GM04503 (cell line): ENCODE measurements at regions not wholly inside any gene's neighbourhood (a gene's known extent, or its start where the extent isn't known, plus 50 kb on each side); places are given as distances from the start of the nearest gene placed in this dataset.
"Not testable (repeated sequence)": the region's sequence is repeated elsewhere in the genome, so short reads cannot be mapped to it uniquely, and the experiment has no call there.

Source experiments
- DNase-seq: peaks from one replicate; pipeline ENCODE4 v3.0.0-alpha.2; 2012; ENCODE audit warnings: low read depth

DNA sequence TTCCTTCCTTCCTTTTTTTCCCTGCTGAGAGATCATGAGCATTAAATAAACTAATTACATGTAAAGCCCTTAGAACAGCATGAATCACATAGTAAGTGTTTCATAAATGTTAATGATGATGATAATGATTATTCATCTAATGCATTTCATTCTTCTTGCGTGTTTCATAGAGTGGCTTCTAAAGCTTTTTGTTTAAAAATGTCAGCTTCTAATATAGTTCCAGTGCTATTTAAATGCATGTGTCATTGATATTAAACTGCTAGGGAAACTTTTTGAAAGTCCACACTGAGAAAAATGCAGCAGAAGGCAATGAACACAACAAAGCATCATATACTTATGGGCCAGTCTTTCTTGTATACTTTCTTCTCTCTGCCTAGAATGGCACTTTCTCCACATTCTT is 894.8 kb downstream of the REEP3 start:
- DNase-seq = no peak

GRCh38 chr10:64419461-64419860 is 898.3 kb downstream of the REEP3 start:
- no peak for DNase-seq

DNA sequence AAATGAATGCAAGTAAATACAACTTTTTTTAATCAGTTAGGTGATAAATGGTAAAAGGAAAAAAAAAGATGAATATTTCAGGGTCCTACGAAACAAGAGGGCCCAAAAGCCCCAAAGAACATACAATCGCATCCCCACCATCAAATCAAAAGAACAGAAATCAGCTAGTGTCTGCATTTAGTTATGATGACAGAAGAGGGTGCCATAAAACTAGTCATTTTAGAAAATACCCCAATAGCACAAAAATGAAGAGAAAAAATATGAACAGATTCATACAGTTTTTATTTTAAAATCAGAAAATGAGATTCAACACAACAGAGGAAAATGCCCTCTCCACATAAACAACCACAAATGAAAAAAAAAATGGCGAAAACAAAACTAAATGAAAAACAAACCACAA is 905.5 kb downstream of the REEP3 start:
- no peak for DNase-seq

DNA sequence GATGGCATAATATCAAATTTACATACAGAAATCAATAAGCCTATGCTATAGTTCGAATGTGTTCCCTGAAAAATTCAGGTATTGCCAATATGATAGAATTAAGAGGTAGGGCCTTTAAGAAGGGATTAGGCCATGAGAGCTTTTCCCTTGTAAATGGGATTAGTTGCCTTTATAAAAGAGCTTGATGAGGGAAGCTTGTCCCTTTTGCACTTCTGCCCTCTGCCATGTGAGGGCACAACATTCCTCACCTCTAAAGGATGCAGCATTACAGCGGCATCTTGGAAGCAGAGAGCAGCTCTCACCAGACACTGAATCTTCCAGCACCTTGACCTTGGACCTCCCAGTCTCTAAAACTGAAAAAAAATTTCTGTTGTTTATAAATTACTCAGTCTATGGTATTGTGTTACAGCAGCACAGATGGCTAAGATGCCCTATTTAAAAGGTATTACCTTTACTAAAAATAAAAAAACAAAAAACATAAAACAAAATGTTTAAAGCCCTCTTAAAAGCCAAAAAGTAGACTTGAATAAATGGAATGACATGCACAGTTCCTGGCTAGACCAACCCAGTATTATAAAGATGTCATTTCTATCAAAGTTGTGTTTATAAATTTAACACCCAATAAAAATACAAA is 909.6 kb downstream of the REEP3 start:
- no peak for DNase-seq

- DNase-seq = not testable (repeated sequence)
Measured at GRCh38 chr10:64441872-64442271, 920.7 kb downstream of the REEP3 start.

- DNase-seq = no peak
Measured at GRCh38 chr10:64444163-64444562, 923.0 kb downstream of the REEP3 start.

GRCh38 chr10:64444564-64444963 is 923.4 kb downstream of the REEP3 start:
- no peak for DNase-seq

GRCh38 chr10:64449603-64450002 is 928.4 kb downstream of the REEP3 start:
- DNase-seq = no peak

DNA sequence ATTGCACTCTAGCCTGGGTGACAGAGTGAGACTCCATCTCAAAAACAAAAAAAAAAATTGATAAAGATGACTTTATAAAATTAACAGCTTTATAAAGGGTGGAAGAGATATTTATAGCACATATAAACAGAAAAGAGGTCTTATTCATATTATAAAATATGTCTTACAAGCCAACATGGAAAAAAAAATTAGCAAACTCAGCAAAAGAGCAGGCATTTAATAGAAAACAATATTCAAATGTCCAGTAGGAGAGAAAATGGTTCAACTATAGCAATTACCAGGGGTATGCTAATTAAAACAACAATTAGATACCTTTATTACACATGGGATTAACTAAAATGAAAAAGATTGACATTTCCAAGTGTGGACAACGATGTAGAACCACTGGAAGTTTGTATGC is 929.1 kb downstream of the REEP3 start:
- DNase-seq = no peak

DNA sequence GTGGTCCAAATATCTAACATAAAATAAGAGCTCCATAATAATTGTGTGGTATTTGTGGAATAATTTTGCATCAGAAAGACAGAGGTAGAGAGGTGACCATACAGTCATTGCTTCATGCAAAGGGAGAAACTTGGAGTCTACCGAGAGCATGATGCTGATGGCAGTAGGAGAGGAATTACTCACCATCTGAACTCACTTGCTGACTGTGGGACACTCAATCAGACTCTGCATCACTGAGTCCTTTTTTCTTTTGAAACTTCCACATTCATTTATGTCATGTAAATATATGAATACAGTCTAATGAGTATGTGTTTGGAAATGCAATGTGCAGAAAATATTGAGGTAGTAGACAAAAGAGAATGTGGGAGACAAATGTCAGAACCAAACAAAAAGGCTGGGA is 933.8 kb downstream of the REEP3 start:
- DNase-seq = no peak

DNA sequence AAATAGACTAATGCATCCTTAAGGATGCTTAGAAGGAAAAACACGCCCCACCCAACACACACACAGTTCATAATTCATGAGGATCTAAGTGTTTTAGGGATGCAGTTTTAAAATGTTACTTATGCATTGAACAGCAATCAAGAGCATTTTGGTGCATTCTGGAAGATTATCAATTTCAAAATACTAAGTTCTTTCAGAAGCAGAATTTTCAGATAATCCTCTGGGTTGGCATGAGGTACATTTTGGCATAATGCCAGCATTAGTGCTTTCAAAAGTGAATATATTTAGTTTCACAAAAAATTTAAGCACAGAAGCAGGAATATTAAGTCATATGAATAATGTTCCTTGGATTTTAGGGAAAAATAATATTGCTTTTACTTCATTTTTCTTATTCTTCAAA is 937.1 kb downstream of the REEP3 start:
- DNase-seq = no peak

GRCh38 chr10:64463406-64463805 is 942.2 kb downstream of the REEP3 start:
- DNase-seq = no peak

GRCh38 chr10:64465653-64466052 is 944.5 kb downstream of the REEP3 start:
- no peak for DNase-seq

DNA sequence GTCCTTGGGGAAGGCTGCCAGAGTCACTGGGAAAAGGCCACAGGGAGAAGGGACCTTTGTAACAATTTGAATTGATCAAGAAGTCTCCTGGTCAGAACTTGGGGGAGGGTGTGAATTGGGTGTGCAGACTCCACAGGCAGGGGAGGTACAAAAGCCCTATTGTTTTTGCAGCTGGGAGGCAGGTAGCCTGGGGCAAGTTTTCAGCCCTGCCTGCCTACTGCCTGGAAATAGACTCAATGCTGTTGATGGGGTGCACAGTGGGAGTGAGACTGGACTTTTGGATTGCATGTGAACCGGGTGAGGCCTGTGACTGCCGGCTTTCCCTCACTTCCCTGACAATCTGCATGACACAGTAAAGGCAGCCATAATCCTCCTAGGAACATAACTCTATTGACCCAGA is 947.0 kb downstream of the REEP3 start:
- no peak for DNase-seq

DNA sequence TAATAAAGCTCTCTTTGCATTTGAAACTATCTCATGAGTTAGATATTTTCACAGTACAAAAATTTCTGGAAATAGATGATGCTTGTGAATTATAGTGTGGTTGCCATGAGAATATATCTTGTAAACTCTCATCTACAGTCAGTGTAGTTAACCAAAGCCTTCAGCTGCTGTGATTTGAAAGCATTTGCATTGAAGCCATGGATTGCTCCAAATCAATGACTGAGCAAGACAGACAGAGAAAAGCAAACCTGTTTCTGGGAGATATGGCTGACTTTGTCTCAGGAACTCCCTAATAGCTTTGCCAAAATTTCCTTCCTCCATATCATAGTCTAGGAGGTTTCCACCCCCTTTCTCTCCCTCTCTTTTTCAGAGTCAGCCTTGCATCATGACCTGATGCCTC is 955.3 kb downstream of the REEP3 start:
- no peak for DNase-seq

DNA sequence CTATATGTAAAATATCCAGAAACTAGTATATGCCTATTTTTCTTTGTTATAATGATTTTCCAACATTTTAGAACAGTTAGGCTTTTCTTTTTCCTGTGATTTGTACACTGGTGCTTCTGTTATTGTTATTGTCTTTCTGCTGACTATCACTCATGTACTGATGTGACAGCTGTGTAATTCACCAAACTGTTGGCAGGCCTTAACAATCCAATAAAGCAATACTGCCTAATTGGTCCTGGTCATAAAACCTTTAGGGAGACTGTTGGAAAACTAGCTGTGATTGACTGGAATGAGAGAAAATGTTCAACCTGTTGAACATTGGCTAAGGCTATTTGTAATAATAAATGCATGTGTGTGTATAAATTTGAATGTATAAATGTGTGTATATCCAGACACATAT is 956.6 kb downstream of the REEP3 start:
- no peak for DNase-seq

DNA sequence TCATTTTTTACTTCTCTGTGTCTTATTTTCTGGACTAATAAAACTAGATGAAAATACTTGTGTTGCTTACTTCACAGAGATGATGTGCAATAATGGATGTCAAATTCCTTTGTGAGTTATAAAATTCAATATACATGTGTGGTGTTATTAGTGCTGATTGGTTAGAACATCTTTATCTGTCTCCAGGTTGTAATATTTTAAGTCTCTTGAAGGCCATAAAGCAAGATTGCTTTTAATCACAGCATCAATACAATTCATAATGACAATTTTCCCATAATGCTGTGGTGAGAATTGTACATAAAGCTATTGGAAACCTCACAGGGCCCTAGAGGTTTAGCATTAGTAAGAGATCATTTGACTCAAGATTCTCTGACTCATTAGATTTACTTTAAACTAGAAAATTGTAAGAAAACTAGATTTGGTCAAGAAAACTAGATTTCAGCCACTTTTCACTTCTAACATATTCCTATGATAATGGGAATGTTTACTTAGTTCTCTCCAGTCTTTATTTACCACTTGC is 963.7 kb downstream of the REEP3 start:
- DNase-seq = no peak

DNA sequence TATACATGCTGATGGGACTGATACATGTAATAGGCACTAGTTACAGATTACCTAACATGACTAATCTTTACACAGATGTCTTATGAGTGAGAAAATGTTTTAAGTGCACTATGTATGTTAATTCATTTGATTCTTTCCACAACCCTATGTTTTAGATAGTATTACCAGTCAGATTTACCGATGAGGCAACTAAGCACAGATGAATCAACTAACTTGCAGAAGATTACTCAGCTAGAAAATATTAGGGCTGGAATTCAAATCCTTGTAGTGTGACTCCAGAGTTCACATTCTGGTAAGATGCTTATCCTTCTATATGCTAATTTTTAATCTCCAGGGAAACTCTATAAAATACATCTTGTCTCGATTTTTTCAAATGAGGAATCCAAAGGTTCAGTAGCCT is 964.9 kb downstream of the REEP3 start:
- peak; percentile 27 for DNase-seq

DNA sequence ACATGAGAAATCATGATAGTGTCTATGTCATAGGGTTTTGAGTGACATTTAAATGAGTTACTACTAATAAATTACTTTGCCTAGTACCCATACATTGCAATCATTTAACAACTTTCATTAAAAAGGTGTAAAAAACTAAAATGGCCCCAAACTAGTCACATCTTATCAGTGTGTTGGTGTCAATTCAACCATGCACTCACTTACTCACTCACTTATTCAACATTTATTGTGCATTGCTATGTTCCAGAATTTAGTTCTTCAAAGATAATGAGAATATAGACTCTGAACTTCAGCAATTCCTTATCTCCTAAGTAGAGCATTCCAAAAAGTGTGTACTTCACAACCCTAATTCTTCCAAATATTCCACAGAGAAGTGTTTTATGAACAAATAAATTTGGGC is 965.7 kb downstream of the REEP3 start:
- no peak for DNase-seq

DNA sequence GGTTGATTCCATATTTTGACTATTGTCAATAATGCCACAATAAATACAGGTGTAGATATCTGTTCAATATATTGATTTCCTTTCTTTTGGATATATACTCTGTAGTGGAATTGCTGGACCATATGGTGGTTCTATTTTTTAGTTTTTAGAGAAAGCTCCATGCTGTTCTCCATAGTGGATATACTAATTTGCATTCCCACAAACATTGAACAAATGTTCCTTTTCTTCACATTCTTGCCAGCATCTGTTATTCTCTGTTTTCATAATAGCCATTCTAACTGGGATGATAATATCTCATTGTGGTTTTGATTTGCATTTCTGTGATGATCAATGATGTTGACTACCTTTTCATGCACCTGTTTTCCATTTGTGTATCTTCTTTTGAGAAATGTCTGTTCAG is 973.7 kb downstream of the REEP3 start:
- no peak for DNase-seq

DNA sequence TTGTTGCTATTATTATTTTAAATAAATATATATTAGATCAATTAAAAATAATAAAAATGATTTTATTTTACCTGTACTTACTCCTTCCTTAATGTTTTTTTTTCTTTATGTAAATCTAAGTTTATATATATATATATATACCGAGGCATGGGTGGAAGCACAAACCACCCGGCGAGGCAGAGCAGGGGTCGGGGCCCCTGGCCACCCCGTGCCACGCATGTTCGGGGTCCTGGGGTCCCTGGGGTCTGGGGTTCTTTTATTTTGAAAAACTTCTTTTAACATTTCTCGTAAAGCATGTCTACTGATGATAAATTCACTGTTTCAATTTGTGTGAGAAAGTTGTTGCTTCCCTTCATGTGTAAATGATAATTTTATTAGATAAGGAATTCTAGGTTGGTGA is 976.1 kb downstream of the REEP3 start:
- no peak for DNase-seq

- DNase-seq = no peak
Measured at GRCh38 chr10:64501807-64502206, 980.6 kb downstream of the REEP3 start.

GRCh38 chr10:64502936-64503335 is 981.7 kb downstream of the REEP3 start:
- no peak for DNase-seq

- no peak for DNase-seq
Measured at GRCh38 chr10:64503429-64503828, 982.2 kb downstream of the REEP3 start.

DNA sequence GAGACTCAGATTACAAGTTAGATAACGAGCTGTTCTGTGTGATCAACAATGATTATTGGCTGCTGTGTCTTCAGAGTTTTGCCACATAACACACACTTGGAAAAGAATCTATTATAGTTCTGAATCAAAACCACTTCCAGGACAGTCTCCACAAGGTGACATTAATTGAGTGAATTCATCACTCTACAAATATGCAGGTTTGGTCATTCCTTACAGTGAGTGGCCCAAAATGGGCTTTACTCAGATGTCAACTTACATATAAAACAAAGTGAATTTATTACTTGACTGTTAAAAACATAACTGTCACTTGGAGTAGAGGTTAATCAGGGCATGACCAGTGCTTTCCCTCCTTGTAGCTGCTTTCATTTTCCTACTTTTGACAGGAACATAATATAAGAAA is 984.3 kb downstream of the REEP3 start:
- no peak for DNase-seq
